ENCODE measurements at regions not wholly inside any gene's neighbourhood (a gene's known extent, or its start where the extent isn't known, plus 50 kb on each side); places are given as distances from the start of the nearest gene placed in this dataset.

GRCh38 chr3:83251490-83251889, 1490.0 kb upstream of the GBE1 start:
- no peak overlapping the region for H3K4me3 ChIP-seq
- ChIA-PET POLR2A (no interaction called here), CTCF (no interaction called here)
- no peaks in the 10 kb centered on the region for H3K4me1 ChIP-seq
- no peaks in the 10 kb centered on the region for H3K9me3 ChIP-seq
- ATAC-seq (no peak), FAIRE-seq (no peak), DNase-seq (ENCODE audit: low read depth in 1 of 2, low spot score in 1 of 2) (no peak)
- no peak overlapping the region for H3K27ac ChIP-seq
- no peak overlapping the region for H3K4me2 ChIP-seq
- TF ChIP-seq HDAC2 (IDR thresholded peaks at IDR 0.05) (no peak), GATA3 (IDR thresholded peaks at IDR 0.05; ENCODE audit: borderline replicate concordance) (no peak), PBX3 (IDR thresholded peaks at IDR 0.05) (no peak), REST (IDR thresholded peaks at IDR 0.05) (no peak), ZNF302 (CRISPR knock-in tag; IDR thresholded peaks at IDR 0.05) (no peak), MAFK (IDR thresholded peaks at IDR 0.05; ENCODE audit: partially characterized antibody) (no peak), USF2 (IDR thresholded peaks at IDR 0.05) (no peak), ZC3H11A (IDR thresholded peaks at IDR 0.05) (no peak), CHD4 (IDR thresholded peaks at IDR 0.05; ENCODE audit: borderline replicate concordance) (no peak), FOXS1 (CRISPR knock-in tag; IDR thresholded peaks at IDR 0.05) (no peak)
- WGBS (ENCODE audit: missing lambda C conversion rate) = 47% methylated on average over 5 of the region's 5 CpGs

- Histone ChIP-seq H3K4me1 (no peaks in the 10 kb centered on the region), H3K4me2 (no peak overlapping the region), H3K9me3 (no peaks in the 10 kb centered on the region), H3K4me3 (no peak overlapping the region), H3K27ac (no peak overlapping the region)
- FAIRE-seq (no peak), ATAC-seq (no peak), DNase-seq (ENCODE audit: low read depth in 1 of 2, low spot score in 1 of 2) (no peak)
- TF ChIP-seq KDM1A (IDR thresholded peaks at IDR 0.05; ENCODE audit: low read depth) (no peak), CBX8 (IDR thresholded peaks at IDR 0.05) (no peak), EP300 (IDR thresholded peaks at IDR 0.05) (no peak), RCOR1 (IDR thresholded peaks at IDR 0.05; ENCODE audit: low read depth, low read length) (no peak), ZNF302 (CRISPR knock-in tag; IDR thresholded peaks at IDR 0.05) (no peak), HOXB13 (CRISPR knock-in tag; IDR thresholded peaks at IDR 0.05; ENCODE audit: low read depth) (no peak), CBX2 (IDR thresholded peaks at IDR 0.05; ENCODE audit: borderline replicate concordance, low read depth) (no peak), NPAS2 (CRISPR knock-in tag; IDR thresholded peaks at IDR 0.05; ENCODE audit: borderline replicate concordance) (no peak), TFCP2L1 (CRISPR knock-in tag; IDR thresholded peaks at IDR 0.05) (no peak), FOSB (CRISPR knock-in tag; IDR thresholded peaks at IDR 0.05) (no peak), PBX3 (IDR thresholded peaks at IDR 0.05) (no peak), RFX5 (IDR thresholded peaks at IDR 0.05) (no peak), MYC (IDR thresholded peaks at IDR 0.05; ENCODE audit: borderline replicate concordance, low read length) (no peak), NR3C1 (IDR thresholded peaks at IDR 0.05) (no peak), SREBF2 (IDR thresholded peaks at IDR 0.05) (no peak)
- 10% methylated on average over 1 of the region's 1 CpG for WGBS (ENCODE audit: missing lambda C conversion rate)
- ChIA-PET CTCF (no interaction called here), POLR2A (no interaction called here)
These were observed 1489.2 kb upstream of the GBE1 start for GRCh38 chr3:83250613-83251012.
